C4-2B (cell line): ENCODE measurements at regions not wholly inside any gene's neighbourhood (a gene's known extent, or its start where the extent isn't known, plus 50 kb on each side); places are given as distances from the start of the nearest gene placed in this dataset.
"Not testable (repeated sequence)": the region's sequence is repeated elsewhere in the genome, so short reads cannot be mapped to it uniquely, and the experiment has no call there.

ENCODE experiments used
- CTCF ChIP-seq: fragments of 450-650 bp; conservative IDR thresholded peaks from 2 replicates; pipeline ENCODE4 v1.5.1; 2017; ENCODE audit warnings: mild to moderate bottlenecking
- ZFX ChIP-seq: fragments of 450-650 bp; IDR thresholded peaks from 2 replicates; pipeline ENCODE4 v1.6.1; 2017

DNA sequence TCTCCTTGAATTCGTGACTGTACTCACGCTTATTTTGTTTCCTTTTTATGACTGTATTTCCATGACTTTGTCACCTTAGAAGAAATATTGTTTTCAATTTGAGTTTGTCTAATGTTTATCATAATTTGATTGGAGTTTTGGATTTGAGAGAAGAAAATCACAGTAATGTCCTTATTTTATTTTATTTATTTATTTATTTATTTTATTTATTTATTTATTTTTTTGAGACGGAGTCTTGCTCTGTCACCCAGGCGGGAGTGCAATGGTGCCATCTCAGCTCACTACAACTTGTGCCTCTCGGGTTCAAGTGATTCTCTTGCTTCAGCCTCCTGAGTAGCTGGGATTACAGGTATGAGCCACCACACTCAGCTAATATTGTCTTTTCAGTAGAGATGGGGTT, 463.1 kb downstream of the KCNT2 start:
- TF ChIP-seq CTCF, ZFX: not testable (repeated sequence)
